ENCODE measurements at regions not wholly inside any gene's neighbourhood (a gene's known extent, or its start where the extent isn't known, plus 50 kb on each side); places are given as distances from the start of the nearest gene placed in this dataset.

DNA sequence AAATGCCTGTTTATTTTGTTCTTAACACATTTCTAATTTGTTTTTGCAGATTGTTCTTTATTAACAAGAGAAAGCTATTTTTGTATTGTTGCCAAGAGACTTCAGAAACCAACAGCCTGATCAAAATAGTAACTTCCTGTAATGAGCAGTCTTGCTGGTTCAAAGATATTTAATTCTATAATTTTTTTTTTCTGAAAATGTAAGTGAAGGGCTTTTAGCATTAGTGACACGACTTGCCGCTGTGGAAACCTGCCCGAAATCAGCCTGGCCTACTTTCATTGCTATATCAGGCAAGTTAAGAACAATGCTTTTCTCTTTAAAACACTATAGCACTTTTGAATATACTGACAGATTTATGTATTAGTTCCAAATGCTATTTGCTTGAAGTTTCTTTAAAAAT is 374.3 kb downstream of the EFNB2 start:
- DNase-seq, result no peak

DNA sequence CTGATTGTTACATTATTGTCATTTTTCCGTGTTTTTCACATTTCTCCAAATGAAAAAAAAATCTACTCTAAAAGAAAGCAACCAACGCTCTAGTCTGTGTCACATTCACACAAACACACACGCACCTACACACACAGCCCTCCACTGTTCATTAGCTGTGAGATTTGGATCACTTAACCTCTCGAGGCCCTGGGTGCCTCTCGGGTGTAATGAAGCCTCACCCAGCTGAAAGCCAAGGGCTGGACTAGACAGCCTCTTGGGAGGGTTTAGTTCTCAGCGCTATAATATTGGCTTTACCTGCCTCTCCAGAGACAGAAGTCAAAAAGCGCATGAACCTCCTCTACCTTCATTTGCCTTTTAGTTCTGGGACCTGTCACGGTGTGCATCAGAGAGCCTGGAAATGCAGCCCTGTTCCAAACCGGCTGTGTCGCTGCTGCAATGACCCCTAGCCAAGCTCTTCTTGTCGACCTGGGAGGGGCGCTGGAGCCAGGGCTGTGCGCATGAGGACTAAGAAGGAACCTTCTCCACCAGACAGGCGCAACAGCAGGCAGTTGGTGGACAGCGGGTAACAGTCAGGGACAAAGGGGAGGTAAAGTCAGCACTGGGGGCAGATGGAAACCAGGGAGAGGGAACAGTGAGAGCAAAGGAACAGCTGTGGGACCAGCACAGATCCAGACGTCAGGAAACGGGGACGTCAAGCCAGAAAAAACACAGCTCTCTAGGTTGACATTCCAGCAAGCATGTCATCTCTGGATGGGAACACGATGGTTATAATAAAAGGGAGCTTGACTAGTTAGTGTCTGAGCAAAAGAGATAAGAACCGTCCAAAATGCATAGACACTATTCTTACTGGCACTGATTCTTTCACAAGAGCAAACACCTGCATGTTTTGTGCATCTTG is 375.9 kb downstream of the EFNB2 start:
- no peak for DNase-seq

DNA sequence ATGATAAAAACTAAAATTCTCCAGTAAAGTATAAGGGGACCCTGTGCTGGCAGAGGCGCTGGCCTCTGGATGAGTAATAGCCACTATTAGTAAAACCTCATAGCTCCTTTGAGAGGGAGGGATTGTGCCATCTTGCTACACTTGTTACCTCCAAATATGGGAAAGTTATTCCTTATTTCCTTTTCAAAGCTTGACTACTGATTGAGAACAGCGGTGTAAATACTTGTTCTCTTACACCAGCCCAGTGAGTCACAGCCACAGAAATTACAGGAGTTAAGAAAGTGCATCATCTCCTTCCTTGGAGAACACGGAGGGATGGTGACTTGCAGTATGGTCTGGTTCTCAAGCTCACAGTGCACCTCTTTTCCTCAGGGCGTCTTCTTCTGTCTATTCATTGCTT is 379.0 kb downstream of the EFNB2 start:
- DNase-seq, result no peak

DNA sequence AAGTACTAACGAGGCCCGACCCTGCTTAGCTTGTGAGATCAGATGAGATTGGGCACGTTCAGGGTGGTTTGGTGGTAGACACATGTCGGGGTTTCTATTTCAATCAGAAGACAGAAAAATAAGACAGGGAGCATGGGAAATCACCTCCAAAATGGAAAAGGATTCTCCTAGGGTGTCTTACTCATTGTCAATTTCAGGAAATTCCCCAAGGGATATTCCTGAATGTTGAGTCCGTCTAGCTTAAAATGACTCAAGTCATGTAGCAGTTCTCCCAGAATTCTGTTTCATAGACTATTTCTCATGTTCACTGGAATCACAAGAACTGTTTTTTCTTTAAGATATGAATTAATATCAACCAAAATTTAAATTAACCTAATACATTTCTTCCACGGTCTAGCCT is 380.1 kb downstream of the EFNB2 start:
- DNase-seq, result no peak

DNA sequence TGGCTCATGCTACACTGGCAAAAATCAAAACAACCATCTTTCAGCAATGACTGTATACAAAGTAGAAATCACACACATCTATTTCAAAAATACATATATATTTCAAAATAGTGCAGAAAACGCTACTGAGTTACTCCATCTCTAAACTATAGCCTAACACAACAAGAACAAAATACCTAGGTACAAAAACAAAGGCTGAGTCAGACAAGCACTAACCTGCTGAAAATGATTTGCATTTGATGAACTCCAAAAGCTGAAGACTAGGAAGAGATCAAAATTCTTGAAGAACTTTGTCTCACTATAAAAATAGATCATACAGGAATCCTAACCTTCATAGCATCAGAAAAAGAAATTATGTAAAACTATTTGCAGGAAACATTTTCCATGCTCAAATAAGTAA is 381.6 kb downstream of the EFNB2 start:
- no peak for DNase-seq

DNA sequence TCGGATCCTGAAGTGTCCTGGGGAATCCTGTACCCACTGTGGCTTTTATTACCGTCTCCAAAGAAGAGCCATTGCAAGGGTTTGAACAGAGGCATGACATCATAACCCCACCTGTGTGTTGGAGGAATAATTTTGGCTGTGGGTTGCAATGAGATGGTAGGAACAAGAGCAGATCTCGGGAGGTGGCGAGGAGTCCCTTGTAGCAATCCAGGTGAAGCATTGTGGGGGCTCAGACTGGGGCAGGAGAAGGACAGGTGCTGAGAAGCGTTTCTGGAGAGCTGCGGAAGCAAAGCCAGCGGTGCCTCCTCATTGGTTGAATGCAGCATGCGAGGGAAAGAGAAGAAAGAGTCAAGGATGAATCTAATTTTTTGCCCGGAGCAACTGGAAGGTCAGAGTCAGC is 382.4 kb downstream of the EFNB2 start:
- DNase-seq, result no peak

DNA sequence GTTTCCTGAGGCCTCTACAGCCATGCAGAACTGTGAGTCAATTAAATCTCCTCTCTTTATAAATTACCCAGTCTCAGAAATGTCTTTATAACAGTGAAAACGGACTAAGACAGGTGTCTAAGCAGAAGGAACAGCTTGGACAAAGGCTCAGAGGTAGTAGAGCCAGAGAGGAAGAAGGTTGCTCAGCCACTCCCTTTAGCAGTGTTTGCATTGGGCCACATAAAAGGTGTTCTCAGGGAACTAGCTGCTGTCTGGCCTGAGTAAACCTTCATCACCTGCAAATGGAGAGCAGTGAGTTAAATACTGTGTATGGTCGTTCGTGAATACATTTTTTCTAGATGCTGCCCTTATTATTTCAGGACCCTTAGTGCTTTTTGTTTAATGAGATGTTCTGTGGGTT is 383.4 kb downstream of the EFNB2 start:
- DNase-seq, result no peak

DNA sequence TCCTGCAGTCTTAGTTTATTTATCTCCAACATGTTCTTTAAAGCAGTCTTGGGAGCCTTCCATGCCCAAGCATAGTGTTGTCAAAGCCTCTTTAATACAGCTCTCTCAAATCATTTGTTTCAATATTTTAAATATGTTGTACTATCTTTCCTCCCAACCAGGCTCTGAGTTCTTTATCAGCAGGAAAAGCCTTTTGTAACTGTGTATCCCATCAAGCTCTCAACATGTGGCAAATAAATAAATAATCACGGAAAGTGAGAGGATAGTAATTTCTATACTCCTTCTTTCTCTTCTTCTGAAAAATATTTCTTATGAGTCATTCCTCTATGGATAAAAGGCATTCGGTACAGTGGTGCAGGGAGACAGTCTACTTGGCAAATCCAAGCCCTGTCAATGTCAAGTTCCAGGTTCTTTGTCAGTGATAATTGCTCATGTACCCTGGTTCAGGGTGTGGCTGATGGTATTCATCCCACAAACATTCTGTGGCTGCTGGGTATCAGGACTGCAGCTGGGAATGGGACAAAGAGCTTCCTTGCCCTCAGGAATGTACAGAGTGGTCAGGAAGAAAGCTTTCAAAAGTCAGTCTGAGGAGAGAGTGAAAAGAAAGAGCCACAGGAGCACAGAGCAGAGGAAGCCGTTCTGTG is 384.3 kb downstream of the EFNB2 start:
- no peak for DNase-seq

DNA sequence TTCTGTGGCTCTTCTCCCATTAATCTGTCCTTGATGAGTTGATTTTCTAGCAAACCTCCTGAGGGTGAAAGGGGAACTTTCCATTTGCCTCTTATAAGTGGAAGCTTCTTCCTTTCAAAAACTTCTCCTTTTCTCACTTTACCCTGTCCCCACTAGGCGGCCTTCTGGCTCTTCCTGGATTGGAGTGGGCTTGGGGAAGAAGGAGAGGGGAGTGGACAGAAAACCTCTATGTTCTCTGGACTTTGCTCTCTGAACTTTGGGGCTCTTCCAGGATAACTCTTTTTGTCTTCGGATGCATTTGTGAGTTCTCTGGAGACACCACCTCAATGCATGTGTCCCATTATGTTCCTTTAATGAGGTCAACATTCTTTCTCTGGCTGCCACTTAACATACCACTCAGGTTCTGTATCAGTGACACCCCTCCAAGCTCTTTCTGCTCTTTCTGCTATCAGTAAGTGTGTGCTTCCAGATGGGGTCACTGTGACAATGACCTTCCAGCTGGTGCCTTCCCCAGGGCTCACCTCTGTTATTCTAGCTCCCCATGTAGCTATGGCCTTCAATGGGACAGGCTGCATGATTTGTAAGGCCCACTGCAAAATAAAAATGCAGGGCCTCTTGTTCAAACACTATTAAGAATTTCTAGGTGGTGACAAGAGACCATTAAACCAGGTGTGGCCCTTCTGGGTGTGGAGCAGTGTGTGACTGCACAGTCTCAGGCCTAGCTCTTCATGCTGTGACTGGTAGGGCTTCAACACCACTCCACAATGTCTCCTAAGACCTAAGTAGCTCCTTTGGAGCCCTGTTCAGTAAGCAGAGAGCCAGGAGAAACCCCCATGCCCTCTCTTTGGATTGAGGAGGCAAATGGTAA is 389.2 kb downstream of the EFNB2 start:
- DNase-seq, result no peak

DNA sequence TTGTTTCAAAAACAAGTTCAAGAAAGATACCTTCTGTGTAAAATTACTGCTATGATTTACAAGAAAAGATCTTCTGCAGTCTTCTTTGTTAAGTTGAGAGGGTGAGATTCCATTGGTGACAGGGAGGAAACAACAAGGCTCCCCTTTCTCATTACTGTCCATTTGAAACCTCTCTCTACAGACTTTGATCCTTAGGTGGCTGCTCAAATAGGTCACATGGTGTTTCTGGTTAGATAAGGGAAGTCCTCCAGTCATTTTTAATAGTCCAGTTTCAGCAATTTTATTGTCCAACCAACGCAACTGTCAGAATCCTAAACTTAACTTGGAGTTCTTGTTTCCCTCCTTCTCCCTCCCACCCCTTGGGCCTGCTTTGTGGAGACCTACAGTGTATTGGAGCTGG is 390.4 kb downstream of the EFNB2 start:
- DNase-seq, result no peak

DNA sequence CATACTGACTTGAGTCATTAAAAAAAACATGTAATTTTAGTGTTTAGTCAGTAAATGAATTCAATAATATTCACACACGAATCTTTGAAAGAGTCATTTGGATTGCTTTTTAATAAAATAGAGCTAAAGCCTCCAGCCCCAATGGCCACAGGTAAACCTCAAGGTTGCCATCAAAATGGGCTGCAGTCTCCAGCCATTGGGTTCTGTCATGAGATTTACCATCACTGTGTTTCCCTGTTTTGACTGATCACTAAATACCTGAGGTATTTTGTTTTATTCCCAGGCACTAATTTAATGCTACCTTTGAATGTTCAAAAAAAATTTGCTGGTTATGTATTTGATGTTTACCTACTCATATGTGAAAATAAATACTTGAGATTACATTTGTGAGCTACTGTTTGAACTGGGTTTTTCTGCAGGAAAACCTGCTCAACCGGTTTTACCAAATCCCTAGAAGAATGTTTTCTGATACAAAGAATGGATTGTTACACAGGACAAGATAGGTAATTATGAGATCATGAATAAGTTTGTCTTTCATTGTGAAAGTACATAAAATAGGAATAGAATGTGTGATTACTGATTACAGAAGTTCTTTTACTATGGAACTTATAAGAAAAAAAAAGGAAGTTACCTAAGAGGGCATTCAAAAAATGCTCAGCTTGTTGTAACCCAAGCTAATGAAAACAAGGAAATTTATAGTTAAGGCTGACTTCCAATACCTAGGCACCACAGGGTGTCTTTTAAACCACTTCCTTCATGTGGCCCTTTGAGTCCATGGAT is 391.3 kb downstream of the EFNB2 start:
- no peak for DNase-seq

DNA sequence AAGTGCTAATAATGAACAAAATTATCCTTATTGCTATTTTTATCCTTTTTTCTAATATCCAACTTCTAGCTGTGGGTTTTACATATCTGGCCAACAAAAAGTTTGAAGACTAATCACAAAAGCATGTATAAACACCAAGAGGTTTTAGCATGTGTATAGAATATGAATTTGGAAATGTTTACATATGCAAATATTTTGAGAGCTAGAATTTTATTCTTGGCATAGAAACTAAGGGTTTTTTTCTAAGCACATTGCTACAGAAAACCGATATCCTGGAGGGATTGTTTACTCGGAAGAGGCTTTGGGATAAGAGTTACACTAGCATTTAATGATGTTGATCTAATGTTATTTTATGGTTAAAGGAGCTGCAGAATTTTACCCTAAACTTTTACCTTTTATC is 392.1 kb downstream of the EFNB2 start:
- DNase-seq, result no peak

DNA sequence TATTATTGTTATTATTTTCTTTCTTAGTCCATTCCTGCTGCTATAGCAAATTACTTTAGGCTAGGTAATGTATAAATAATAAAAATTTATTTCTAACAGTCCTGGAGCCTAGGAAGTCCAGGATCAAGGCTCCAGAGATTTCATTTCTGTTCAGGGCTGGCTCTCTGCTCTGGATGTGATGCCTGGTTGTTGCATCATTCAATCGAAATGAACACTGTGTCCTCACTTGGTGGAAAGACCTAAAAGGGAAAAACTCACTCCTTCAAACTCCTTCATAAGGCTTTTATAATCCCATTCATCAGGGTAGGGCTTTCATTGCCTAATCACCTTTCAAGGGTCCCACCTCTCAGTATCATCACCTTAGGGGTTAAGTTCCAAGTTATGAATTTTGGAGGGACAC is 395.0 kb downstream of the EFNB2 start:
- no peak for DNase-seq

DNA sequence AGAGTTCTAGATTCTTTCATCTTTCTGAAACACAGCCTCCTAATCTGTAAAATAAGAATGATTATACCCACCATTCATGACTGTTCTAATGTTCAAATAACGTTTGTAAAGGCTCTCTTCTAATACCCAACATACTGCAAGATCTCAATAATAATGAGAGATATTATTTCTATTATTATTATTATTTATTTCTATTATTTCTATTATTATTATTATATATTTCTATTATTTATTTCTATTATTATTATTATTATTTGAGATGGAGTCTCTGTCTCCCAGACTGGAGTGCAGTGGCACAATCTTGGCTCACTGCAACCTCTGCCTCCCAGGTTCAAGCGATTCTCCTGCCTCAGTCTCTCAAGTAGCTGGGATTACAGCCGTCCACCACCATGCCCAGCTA is 395.5 kb downstream of the EFNB2 start:
- no peak for DNase-seq

DNA sequence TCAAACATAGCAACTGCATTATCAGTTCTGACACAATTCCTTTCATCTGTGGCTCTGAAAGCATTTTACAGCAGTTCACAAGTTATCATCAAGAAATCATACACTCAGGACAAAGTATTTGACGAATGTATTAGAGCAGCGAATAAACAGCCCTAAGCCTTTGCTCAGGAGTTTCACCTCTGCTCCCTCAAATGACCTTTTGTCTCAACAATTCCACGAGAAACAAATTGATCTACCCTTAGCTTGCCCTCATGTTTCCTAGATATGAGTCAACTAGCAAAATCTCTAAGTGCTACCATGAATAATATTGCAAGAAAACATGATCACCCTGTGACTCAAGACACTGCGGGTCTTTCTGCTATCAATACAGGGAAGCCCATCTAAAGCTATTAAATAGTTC is 396.1 kb downstream of the EFNB2 start:
- DNase-seq, result no peak

DNA sequence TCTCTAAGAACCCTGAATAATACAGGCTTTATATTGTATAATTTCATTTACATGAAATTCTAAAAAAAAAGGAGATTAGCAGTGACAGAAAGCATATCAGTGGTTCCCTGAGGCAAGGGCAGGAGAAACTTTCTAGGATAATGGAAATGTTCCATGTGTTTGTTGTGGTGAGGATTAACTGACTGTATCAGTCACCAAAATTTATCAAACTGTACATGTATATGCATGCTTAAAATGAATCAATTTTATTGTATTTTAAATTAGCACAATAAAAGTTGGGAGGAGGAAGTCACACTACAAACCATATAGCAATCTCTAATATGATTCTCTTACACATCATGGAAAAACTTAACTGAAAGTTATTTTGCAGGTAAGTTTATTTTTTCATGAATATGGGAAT is 396.8 kb downstream of the EFNB2 start:
- DNase-seq, result no peak

DNA sequence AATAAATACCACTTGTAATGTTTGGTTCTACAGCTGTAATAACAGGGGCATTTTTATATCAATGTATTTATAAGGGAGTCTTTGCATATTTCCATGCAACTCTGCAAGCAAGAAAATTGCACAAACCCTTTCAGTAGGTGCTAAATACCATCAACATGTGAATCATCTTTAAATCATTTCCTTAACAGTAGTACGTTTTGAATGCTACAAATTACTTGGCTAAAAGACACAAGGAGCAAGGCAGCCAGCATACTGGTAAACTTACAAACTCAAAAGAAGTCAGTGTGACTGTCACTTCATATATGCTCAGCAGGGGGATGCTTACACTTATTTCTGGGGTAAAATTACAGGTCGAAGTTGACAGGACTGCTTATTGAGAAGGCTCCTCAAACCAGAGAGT is 402.4 kb downstream of the EFNB2 start:
- no peak for DNase-seq

DNA sequence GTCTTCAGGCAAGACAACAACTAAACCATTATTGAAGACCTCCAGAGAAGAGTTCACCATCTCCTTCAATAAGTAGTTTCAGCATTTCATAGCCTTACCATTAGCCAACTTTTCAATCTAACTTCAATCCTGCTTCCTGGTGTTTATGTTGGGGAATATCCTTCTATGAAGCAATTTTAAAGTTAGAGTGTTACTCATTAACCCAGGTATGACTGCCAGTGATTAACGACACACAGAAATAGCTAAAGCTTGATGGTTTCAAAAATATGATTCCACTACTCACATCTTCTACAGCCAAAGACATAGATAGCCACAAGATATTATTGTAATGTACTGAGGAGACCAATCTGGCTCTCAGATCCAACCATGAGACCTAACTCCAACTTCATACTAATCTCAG is 403.2 kb downstream of the EFNB2 start:
- DNase-seq, result no peak

DNA sequence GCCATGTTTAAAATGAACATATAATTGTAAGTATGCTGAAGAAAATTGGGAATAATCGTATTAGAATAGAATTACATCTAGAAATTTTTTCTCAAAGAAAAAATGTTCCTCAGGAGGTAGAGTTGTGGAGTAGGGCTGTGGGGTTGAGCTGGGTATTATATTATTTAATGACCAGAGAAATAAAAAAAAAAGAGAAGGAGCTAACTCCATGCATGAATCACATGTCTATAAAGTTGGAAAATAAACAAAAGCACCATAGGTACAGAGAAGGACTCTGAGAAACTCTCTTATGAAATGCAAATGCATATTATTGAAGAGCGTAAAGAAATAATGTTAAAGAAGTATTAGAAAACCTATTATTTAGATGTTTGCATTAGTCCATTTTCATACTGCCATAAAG is 405.5 kb downstream of the EFNB2 start:
- no peak for DNase-seq

DNA sequence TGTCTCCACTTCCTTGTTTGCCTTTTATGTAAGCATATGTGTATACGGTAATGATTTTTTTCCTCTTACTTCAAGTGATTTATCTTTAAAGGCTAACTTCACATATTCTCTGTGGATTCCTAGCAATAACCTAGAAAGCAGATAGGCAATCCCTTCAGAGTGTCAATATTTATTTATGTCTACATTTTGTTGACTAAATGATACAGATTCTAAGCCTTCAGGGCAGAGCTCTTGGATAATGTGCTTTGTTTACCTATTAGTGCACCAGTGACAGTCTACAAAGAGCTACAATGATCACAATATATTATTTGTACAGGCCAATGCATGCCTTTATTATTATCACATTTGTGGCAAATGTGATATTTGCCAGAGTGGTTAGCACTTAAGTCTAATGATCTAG is 406.2 kb downstream of the EFNB2 start:
- no peak for DNase-seq

DNA sequence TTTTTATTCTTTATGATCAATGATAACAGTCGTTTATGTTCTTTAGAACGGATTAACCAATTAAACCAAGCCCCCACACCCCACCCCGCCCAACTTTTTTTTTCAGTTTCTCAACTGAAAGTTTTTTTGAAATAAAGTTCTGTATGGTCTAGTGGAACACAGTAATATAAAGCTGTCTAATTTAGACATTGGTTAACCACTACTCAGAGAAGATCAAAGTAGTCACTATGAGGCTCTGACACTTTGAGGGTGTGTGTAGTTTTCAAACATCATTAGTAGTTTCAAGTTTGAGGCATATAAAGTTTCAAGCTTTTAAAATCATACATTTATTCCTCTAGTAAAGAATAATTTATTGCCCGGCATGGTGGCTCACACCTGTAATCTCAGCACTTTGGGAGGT is 413.2 kb downstream of the EFNB2 start:
- no peak for DNase-seq

DNA sequence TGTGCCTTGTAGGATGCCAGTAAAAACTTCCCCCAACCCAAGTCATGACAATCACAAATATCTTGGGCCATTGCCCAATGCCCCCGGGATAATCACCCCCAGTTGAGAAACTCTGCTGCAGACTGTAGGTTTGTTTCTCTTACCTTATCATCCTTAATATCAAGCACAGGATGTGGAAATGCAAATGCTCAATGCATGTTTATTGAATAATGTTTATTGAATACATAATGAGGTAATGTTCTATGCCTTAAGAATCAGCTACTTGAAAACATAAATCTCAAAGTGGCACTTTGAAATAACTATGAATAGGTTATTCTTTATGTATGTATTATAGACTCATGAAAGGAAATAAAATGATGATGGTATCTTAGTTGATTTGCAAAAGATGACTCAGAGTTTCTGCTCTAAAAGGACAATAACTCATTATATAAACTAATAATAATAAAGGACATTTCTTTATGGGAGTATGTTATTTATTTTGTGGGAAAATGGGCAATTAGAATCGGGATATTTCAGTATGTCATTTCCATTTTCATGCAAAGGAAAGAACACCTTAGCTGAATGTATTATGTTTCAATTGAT is 414.2 kb downstream of the EFNB2 start:
- no peak for DNase-seq

DNA sequence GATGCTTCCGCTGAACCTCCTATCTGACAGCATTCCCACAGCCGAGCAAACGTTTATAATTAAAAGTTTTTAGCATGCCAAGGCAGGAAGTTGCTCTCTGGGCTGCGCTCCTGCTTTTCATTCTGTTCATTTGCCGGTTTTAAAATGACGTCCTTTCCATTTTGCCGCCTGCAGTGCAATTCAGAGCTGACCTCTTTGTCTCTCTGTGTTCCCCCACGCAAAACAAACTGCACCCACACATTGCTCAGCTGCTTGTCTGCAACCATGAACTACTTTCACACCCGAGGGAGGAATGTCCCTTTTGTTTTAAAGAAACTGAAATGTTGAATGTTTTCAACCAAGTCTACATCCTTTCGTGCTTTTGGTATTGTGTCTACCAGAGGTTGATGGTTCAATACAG is 416.5 kb downstream of the EFNB2 start:
- no peak for DNase-seq
